Body of pancreas (tissue), 4 donors: ENCODE measurements at regions not wholly inside any gene's neighbourhood (a gene's known extent, or its start where the extent isn't known, plus 50 kb on each side); places are given as distances from the start of the nearest gene placed in this dataset.

Experiments
- POLR2A ChIP-seq, 3 donors: fragments of 450-650 bp; IDR thresholded peaks; one replicate each; pipeline ENCODE4 v1.6.1; 2016; ENCODE audit warnings: antibody characterized with exemption in 3 of 3, mild to moderate bottlenecking in 2 of 3
- TF ChIP-seq, protein P1 (sequence below), 7 experiments: fragments of 450-650 bp in 4 of 7; fragments of 200-600 bp in 3 of 7; sonication (generic) in 3 of 7; IDR thresholded peaks; one replicate each; pipeline ENCODE4 v1.5.1; 2016 to 2019; ENCODE audit warnings: antibody characterized with exemption in 7 of 7

DNA sequence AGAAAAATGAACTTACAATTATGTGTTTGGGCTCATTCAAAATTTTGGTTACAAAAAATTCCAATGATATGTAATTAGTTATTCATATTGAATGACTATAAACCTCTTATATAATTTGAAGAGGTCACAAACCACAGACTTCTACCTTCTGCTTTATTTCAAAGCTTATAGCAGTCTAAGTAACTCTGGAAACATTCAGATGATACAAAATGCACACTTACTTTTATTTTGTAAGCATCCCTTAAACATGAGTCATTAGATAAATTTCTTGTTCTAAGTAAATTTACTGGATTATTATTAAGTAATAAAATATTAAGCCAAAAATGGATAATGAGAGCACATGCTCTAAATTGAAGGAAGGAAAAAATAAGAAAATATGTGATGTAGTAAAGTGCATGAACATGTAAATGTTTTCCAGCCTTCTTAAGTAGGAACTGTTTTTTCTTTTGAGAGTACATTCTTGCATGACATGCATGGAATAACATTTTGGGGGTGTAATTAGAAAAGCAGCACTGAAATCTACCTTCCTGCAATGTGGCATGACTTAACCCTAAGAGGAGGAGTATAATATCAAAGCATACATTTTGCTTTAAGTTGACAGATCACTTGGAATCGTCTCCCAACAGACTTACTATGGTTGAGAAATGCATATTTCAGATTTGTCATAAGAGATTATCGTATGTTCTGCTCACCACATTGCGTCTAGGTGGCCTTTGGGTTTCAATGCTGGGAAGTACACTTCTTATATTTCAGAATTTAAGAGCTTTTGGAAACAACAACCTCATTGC, 372.7 kb upstream of the HSF2 start:
- TF ChIP-seq, protein P1, sequence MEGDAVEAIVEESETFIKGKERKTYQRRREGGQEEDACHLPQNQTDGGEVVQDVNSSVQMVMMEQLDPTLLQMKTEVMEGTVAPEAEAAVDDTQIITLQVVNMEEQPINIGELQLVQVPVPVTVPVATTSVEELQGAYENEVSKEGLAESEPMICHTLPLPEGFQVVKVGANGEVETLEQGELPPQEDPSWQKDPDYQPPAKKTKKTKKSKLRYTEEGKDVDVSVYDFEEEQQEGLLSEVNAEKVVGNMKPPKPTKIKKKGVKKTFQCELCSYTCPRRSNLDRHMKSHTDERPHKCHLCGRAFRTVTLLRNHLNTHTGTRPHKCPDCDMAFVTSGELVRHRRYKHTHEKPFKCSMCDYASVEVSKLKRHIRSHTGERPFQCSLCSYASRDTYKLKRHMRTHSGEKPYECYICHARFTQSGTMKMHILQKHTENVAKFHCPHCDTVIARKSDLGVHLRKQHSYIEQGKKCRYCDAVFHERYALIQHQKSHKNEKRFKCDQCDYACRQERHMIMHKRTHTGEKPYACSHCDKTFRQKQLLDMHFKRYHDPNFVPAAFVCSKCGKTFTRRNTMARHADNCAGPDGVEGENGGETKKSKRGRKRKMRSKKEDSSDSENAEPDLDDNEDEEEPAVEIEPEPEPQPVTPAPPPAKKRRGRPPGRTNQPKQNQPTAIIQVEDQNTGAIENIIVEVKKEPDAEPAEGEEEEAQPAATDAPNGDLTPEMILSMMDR (IDR thresholded peaks at IDR 0.05): no peak
- no peak for TF ChIP-seq POLR2A (IDR thresholded peaks at IDR 0.05)
